Breast epithelium (tissue), 4 donors: ENCODE measurements at regions not wholly inside any gene's neighbourhood (a gene's known extent, or its start where the extent isn't known, plus 50 kb on each side); places are given as distances from the start of the nearest gene placed in this dataset.

Experiments used
- DNase-seq, 2 donors: peaks; one replicate each; pipeline ENCODE4 v3.0.0-alpha.2; 2019; ENCODE audit warnings: low spot score in 2 of 2
- H3K27ac ChIP-seq, 2 donors: fragments of 200-600 bp; sonication (generic) in 1 of 2; one replicate each; pipeline ENCODE4 v1.5.1; 2016 to 2019; ENCODE audit warnings: mild to moderate bottlenecking in 1 of 2
- H3K27me3 ChIP-seq, 2 donors: fragments of 200-600 bp; sonication (generic) in 1 of 2; one replicate each; pipeline versions ENCODE4 v1.5.1 to v1.6.0; 2017 to 2019; ENCODE audit warnings: control low read depth in 1 of 2, mild to moderate bottlenecking in 1 of 2
- H3K36me3 ChIP-seq: fragments of 200-600 bp; one replicate; pipeline ENCODE4 v1.5.1; 2019
- H3K4me1 ChIP-seq, 2 donors: fragments of 200-600 bp; sonication (generic); one replicate each; pipeline ENCODE4 v1.5.1; 2016 to 2019; ENCODE audit warnings: control low read depth in 1 of 2
- H3K4me3 ChIP-seq, 3 donors: fragments of 200-600 bp; sonication (generic); 1 replicate in 2 of 3; 2 replicates in 1 of 3; pipeline ENCODE4 v1.5.1; 2016 to 2019; ENCODE audit warnings: mild to moderate bottlenecking in 3 of 3, moderate library complexity in 2 of 3
- H3K9me3 ChIP-seq, 2 donors: fragments of 200-600 bp; sonication (generic) in 1 of 2; one replicate each; pipeline ENCODE4 v1.5.1; 2016 to 2019; ENCODE audit warnings: control low read depth in 1 of 2
- CTCF ChIP-seq, 3 donors: fragments of 450-650 bp; IDR thresholded peaks; one replicate each; pipeline ENCODE4 v1.5.1; 2016 to 2017; ENCODE audit warnings: antibody characterized with exemption in 3 of 3, mild to moderate bottlenecking in 3 of 3, moderate library complexity in 3 of 3
- POLR2A ChIP-seq: fragments of 450-650 bp; IDR thresholded peaks from one replicate; pipeline ENCODE4 v1.6.1; 2016; ENCODE audit warnings: antibody characterized with exemption, mild to moderate bottlenecking, moderate library complexity
- POLR2AphosphoS5 ChIP-seq, 3 donors: sonication (generic); formaldehyde crosslinking; IDR thresholded peaks; one replicate each; pipeline ENCODE4 v1.6.1; 2017; ENCODE audit warnings: antibody characterized with exemption in 3 of 3
- intact Hi-C: fragments of 100-400 bp; cut with DNase I; formaldehyde crosslinking; loops from one replicate; pipeline ENCODE4 v1.15.1; 2023; ENCODE audit warnings: low total_unique reads

GRCh38 chr11:116211147-116211546, 561.6 kb downstream of the BUD13 start:
- H3K9me3 ChIP-seq = no peaks in the 10 kb centered on the region
- no peak overlapping the region for H3K27ac ChIP-seq
- TF ChIP-seq POLR2A = no peak
- TF ChIP-seq POLR2AphosphoS5 (IDR thresholded peaks at IDR 0.05) = no peak
- TF ChIP-seq CTCF (IDR thresholded peaks at IDR 0.05) = no peak
- no peaks in the 10 kb centered on the region for H3K4me1 ChIP-seq
- intact Hi-C loops = no loop called here
- H3K27me3 ChIP-seq = peaks cover 0 to 5% of the 10 kb centered on the region in 2 donors
- DNase-seq = no peak
- no peaks in the 10 kb centered on the region for H3K36me3 ChIP-seq
- H3K4me3 ChIP-seq = no peak overlapping the region

- no peak for DNase-seq
- Histone ChIP-seq H3K9me3 (no peaks in the 10 kb centered on the region), H3K27ac (no peak overlapping the region), H3K4me3 (no peak overlapping the region), H3K4me1 (no peaks in the 10 kb centered on the region), H3K27me3 (peaks cover 0 to 5% of the 10 kb centered on the region in 2 donors), H3K36me3 (no peaks in the 10 kb centered on the region)
- TF ChIP-seq CTCF (IDR thresholded peaks at IDR 0.05) (no peak), POLR2AphosphoS5 (IDR thresholded peaks at IDR 0.05) (no peak), POLR2A (no peak)
- intact Hi-C loops = no loop called here
These were observed 562.1 kb downstream of the BUD13 start for GRCh38 chr11:116210663-116211062.

- H3K9me3 ChIP-seq = no peaks in the 10 kb centered on the region
- H3K27me3 ChIP-seq = peaks cover 0 to 5% of the 10 kb centered on the region in 2 donors
- TF ChIP-seq POLR2AphosphoS5 (IDR thresholded peaks at IDR 0.05) = no peak
- no peak for TF ChIP-seq POLR2A
- TF ChIP-seq CTCF (IDR thresholded peaks at IDR 0.05) = no peak
- intact Hi-C loops = no loop called here
- no peak overlapping the region for H3K27ac ChIP-seq
- no peaks in the 10 kb centered on the region for H3K36me3 ChIP-seq
- H3K4me1 ChIP-seq = no peaks in the 10 kb centered on the region
- no peak for DNase-seq
- no peak overlapping the region for H3K4me3 ChIP-seq
These were observed 563.5 kb downstream of the BUD13 start for GRCh38 chr11:116209255-116209654.

- no peaks in the 10 kb centered on the region for H3K9me3 ChIP-seq
These were observed 565.2 kb downstream of the BUD13 start for GRCh38 chr11:116207421-116208141.

More at GRCh38 chr11:116207421-116208141, 565.2 kb downstream of the BUD13 start:
- no peak for DNase-seq
- intact Hi-C loops = no loop called here
- no peak overlapping the region for H3K27ac ChIP-seq
- no peak overlapping the region for H3K4me3 ChIP-seq
- no peaks in the 10 kb centered on the region for H3K4me1 ChIP-seq
- no peaks in the 10 kb centered on the region for H3K36me3 ChIP-seq
- peaks cover 0 to 5% of the 10 kb centered on the region in 2 donors for H3K27me3 ChIP-seq
- TF ChIP-seq POLR2A (no peak), POLR2AphosphoS5 (IDR thresholded peaks at IDR 0.05) (no peak), CTCF (IDR thresholded peaks at IDR 0.05) (no peak)
